HepG2 (cell line): ENCODE measurements at regions not wholly inside any gene's neighbourhood (a gene's known extent, or its start where the extent isn't known, plus 50 kb on each side); places are given as distances from the start of the nearest gene placed in this dataset.

Source experiments
- BCL6 ChIP-seq: IDR thresholded peaks from 2 replicates; pipeline ENCODE4 v1.6.1; 2016; ENCODE audit warnings: missing genetic modification reagents, missing compliant biosample characterization
- FOXC1 ChIP-seq: sonication (generic); formaldehyde crosslinking; IDR thresholded peaks from 2 replicates; pipeline ENCODE4 v1.8.0; 2022; ENCODE audit warnings: mild to moderate bottlenecking, missing genetic modification reagents, borderline replicate concordance
- JUNB ChIP-seq: sonication (generic); formaldehyde crosslinking; IDR thresholded peaks from 2 replicates; pipeline ENCODE4 v1.8.0; 2022; ENCODE audit warnings: missing genetic modification reagents, mild to moderate bottlenecking, borderline replicate concordance
- MYC ChIP-seq: sonication (generic); formaldehyde crosslinking; IDR thresholded peaks from 2 replicates; pipeline ENCODE4 v1.9.0; 2021; ENCODE audit warnings: missing genetic modification reagents, borderline replicate concordance
- NR2C2 ChIP-seq: sonication (generic); formaldehyde crosslinking; IDR thresholded peaks from 2 replicates; pipeline ENCODE4 v1.4.0; 2020; ENCODE audit warnings: missing genetic modification reagents, mild to moderate bottlenecking, moderate library complexity, borderline replicate concordance
- SMARCE1 ChIP-seq: fragments of 450-650 bp; IDR thresholded peaks from 2 replicates; pipeline ENCODE4 v1.6.1; 2017; ENCODE audit warnings: borderline replicate concordance
- SUZ12 ChIP-seq: fragments of 150-350 bp; IDR thresholded peaks from 2 replicates; pipeline ENCODE4 v1.6.1; 2014; ENCODE audit warnings: low read depth, low read length
- ZFP36 ChIP-seq: fragments of 150-350 bp; IDR thresholded peaks from 2 replicates; pipeline ENCODE4 v1.6.1; 2018; ENCODE audit warnings: borderline replicate concordance, low read length, low read depth; ENCODE audit not compliant: partially characterized antibody
- ZNF143 ChIP-seq: sonication (generic); formaldehyde crosslinking; IDR thresholded peaks from 2 replicates; pipeline ENCODE4 v1.4.0; 2020; ENCODE audit warnings: missing genetic modification reagents
- ZNF605 ChIP-seq: sonication (generic); formaldehyde crosslinking; IDR thresholded peaks from 2 replicates; pipeline ENCODE4 v1.8.0; 2022; ENCODE audit warnings: mild to moderate bottlenecking, missing genetic modification reagents
- TF ChIP-seq, protein P1 (sequence below): sonication (generic); formaldehyde crosslinking; IDR thresholded peaks from 2 replicates; pipeline ENCODE4 v1.5.0; 2020; ENCODE audit warnings: mild to moderate bottlenecking, missing genetic modification reagents, moderate library complexity
- TF ChIP-seq, protein P2 (sequence below): sonication (generic); formaldehyde crosslinking; IDR thresholded peaks from 2 replicates; pipeline ENCODE4 v1.4.0; 2020; ENCODE audit warnings: missing genetic modification reagents, borderline replicate concordance
- TF ChIP-seq, protein P3 (sequence below): sonication (generic); formaldehyde crosslinking; IDR thresholded peaks from 2 replicates; pipeline ENCODE4 v1.4.0; 2020; ENCODE audit warnings: mild to moderate bottlenecking, missing genetic modification reagents

DNA sequence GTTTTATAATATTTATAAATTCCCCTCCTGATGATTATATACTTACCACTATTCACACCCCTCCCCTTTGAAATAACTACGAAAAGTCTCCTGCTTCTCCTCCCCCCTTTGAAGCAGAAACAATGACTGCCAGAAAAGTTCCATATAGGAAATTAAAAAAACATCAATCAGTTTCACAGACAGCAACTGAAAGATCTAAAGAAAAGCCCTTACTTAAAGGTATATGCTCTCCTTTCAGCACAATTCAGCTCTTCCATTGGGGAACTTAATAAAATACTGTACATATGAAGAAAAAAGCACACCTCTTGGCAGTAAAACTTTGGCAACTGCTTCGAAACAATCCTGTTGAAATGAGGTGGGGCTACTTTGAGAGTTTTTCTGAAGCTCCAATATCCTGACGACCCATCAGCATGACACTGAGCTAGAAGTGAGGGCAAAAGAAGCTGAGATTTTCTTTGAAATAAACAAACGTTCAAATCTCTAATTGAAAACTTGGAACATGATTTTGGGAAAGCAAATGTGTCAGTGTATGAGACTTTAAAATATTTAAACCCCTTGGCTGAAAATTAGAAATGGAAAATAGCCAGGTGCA lies 147.6 kb upstream of the RXFP2 start:
- TF ChIP-seq JUNB (CRISPR knock-in tag) (no peak), MYC (CRISPR knock-in tag) (no peak), ZFP36 (no peak), ZNF143 (no peak), FOXC1 (CRISPR knock-in tag) (no peak), SUZ12 (no peak), BCL6 (no peak), ZNF605 (no peak), SMARCE1 (no peak), NR2C2 (CRISPR knock-in tag) (no peak)
- TF ChIP-seq, protein P1, sequence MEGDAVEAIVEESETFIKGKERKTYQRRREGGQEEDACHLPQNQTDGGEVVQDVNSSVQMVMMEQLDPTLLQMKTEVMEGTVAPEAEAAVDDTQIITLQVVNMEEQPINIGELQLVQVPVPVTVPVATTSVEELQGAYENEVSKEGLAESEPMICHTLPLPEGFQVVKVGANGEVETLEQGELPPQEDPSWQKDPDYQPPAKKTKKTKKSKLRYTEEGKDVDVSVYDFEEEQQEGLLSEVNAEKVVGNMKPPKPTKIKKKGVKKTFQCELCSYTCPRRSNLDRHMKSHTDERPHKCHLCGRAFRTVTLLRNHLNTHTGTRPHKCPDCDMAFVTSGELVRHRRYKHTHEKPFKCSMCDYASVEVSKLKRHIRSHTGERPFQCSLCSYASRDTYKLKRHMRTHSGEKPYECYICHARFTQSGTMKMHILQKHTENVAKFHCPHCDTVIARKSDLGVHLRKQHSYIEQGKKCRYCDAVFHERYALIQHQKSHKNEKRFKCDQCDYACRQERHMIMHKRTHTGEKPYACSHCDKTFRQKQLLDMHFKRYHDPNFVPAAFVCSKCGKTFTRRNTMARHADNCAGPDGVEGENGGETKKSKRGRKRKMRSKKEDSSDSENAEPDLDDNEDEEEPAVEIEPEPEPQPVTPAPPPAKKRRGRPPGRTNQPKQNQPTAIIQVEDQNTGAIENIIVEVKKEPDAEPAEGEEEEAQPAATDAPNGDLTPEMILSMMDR (CRISPR knock-in tag) = no peak
- TF ChIP-seq, protein P2, sequence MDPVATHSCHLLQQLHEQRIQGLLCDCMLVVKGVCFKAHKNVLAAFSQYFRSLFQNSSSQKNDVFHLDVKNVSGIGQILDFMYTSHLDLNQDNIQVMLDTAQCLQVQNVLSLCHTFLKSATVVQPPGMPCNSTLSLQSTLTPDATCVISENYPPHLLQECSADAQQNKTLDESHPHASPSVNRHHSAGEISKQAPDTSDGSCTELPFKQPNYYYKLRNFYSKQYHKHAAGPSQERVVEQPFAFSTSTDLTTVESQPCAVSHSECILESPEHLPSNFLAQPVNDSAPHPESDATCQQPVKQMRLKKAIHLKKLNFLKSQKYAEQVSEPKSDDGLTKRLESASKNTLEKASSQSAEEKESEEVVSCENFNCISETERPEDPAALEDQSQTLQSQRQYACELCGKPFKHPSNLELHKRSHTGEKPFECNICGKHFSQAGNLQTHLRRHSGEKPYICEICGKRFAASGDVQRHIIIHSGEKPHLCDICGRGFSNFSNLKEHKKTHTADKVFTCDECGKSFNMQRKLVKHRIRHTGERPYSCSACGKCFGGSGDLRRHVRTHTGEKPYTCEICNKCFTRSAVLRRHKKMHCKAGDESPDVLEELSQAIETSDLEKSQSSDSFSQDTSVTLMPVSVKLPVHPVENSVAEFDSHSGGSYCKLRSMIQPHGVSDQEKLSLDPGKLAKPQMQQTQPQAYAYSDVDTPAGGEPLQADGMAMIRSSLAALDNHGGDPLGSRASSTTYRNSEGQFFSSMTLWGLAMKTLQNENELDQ (CRISPR knock-in tag) = no peak
- TF ChIP-seq, protein P3, sequence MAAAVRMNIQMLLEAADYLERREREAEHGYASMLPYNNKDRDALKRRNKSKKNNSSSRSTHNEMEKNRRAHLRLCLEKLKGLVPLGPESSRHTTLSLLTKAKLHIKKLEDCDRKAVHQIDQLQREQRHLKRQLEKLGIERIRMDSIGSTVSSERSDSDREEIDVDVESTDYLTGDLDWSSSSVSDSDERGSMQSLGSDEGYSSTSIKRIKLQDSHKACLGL (CRISPR knock-in tag) = no peak
